Osteocyte (in vitro differentiated cells): ENCODE measurements at regions not wholly inside any gene's neighbourhood (a gene's known extent, or its start where the extent isn't known, plus 50 kb on each side); places are given as distances from the start of the nearest gene placed in this dataset.
A peak's percentile ranks its signal among the peaks of the same experiment; 100 is the strongest.

Experiments used
- DNase-seq: peaks from one replicate; pipeline ENCODE4 v3.0.0; 2021; ENCODE audit warnings: mixed read lengths; ENCODE audit not compliant: unreplicated experiment; ENCODE audit errors: extremely low spot score
- H3K27ac Mint-ChIP-seq: one replicate; pipeline ENCODE4 v1.8.0; 2021; ENCODE audit warnings: mild to moderate bottlenecking, mixed read lengths; ENCODE audit not compliant: unreplicated experiment
- H3K27me3 Mint-ChIP-seq: one replicate; pipeline ENCODE4 v1.8.0; 2021; ENCODE audit warnings: mixed read lengths; ENCODE audit not compliant: unreplicated experiment
- H3K36me3 Mint-ChIP-seq: one replicate; pipeline ENCODE4 v1.8.0; 2021; ENCODE audit warnings: mixed read lengths; ENCODE audit not compliant: unreplicated experiment
- H3K4me1 Mint-ChIP-seq: one replicate; pipeline ENCODE4 v1.8.0; 2021; ENCODE audit warnings: mixed read lengths; ENCODE audit not compliant: unreplicated experiment
- H3K4me3 Mint-ChIP-seq: one replicate; pipeline ENCODE4 v1.8.0; 2021; ENCODE audit warnings: mild to moderate bottlenecking, moderate library complexity, mixed read lengths; ENCODE audit not compliant: unreplicated experiment
- H3K9me3 Mint-ChIP-seq: one replicate; pipeline ENCODE4 v1.8.0; 2021; ENCODE audit warnings: mixed read lengths; ENCODE audit not compliant: unreplicated experiment
- CTCF ChIP-seq: fragments of 200-600 bp; sonication (generic); IDR thresholded peaks from 2 replicates; pipeline ENCODE4 v1.5.0; 2021; ENCODE audit warnings: antibody characterized with exemption, mild to moderate bottlenecking, moderate library complexity

DNA sequence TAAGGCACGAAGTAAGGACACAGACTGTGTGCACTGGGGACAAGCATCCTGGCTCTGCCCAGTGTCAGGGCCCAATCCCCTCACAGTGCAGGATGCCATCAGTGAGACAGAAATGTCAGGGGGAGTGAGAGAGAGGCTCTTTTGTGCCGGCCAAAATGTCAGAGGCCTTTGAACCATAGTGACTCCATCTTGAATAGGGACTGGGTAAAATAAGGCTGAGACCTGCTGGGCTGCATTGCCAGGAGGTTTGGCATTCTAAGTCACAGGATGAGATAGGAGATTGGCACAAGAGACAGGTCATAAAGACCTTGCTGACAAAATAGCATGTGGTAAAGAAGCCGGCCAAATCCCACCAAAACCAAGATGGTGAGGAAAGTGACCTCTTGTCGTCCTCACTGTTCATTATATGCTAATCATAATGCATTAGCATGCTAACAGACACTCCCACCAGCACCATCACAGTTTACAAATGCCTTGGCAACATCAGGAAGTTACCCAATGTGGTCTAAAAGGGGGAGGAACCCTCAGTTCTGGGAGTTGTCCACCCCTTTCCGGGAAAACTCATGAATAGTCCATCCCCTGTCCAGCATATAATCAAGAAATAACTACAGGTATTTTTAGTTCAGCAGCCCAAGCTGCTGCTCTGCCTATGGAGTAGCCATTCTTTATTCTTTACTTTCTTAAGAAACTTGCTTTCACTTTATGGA is 337.4 kb downstream of the LPIN1 start:
- Mint-ChIP-seq H3K36me3 (no peaks in the 10 kb centered on the region), H3K27me3 (no peaks in the 10 kb centered on the region), H3K4me3 (no peak overlapping the region), H3K9me3 (peaks cover 5% of the 10 kb centered on the region), H3K27ac (no peak overlapping the region), H3K4me1 (peaks cover 18% of the 10 kb centered on the region)
- DNase-seq: peak; percentile 11
- TF ChIP-seq CTCF: no peak

- no peak overlapping the region for H3K27ac Mint-ChIP-seq
- no peak overlapping the region for H3K4me3 Mint-ChIP-seq
- no peaks in the 10 kb centered on the region for H3K27me3 Mint-ChIP-seq
- peaks cover 50% of the 10 kb centered on the region for H3K4me1 Mint-ChIP-seq
- no peak for DNase-seq
- no peak for TF ChIP-seq CTCF
- H3K36me3 Mint-ChIP-seq: no peaks in the 10 kb centered on the region
- peaks cover 5% of the 10 kb centered on the region for H3K9me3 Mint-ChIP-seq
These were observed 340.7 kb downstream of the LPIN1 start for GRCh38 chr2:12087175-12087574.

- H3K4me3 Mint-ChIP-seq: no peak overlapping the region
- TF ChIP-seq CTCF: no peak
- DNase-seq: peak; percentile 13
- peak overlapping the region; percentile 28 for H3K27ac Mint-ChIP-seq
- H3K9me3 Mint-ChIP-seq: peaks cover 5% of the 10 kb centered on the region
- H3K27me3 Mint-ChIP-seq: no peaks in the 10 kb centered on the region
- H3K36me3 Mint-ChIP-seq: no peaks in the 10 kb centered on the region
- H3K4me1 Mint-ChIP-seq: peaks cover 56% of the 10 kb centered on the region
These were observed 341.4 kb downstream of the LPIN1 start for GRCh38 chr2:12087671-12088380.

DNA sequence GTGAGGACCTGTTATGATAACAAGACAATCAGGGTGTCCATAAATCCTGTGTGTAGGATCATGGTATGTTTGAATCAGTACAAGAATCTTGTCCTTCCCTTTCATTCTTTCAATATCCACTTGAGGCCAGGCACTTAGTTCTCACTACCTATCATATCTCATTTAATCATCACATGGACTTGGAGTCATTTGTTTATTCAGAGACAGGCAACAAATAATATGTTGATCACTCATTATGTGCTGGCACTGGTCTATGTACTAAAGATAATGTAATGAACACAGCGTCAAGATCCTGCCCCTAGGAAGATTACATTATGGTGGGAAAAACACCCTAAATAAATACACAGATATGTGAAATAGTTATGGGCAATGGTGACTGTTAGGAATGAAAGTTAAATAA is 342.6 kb downstream of the LPIN1 start:
- no peaks in the 10 kb centered on the region for H3K36me3 Mint-ChIP-seq
- H3K4me1 Mint-ChIP-seq: peaks cover 59% of the 10 kb centered on the region
- no peak overlapping the region for H3K27ac Mint-ChIP-seq
- peaks cover 5% of the 10 kb centered on the region for H3K9me3 Mint-ChIP-seq
- DNase-seq: no peak
- H3K27me3 Mint-ChIP-seq: no peaks in the 10 kb centered on the region
- H3K4me3 Mint-ChIP-seq: no peak overlapping the region
- TF ChIP-seq CTCF: no peak

- Mint-ChIP-seq H3K27ac (peak overlapping the region; percentile 50), H3K27me3 (no peaks in the 10 kb centered on the region), H3K9me3 (peaks cover 5% of the 10 kb centered on the region), H3K36me3 (no peaks in the 10 kb centered on the region), H3K4me3 (no peak overlapping the region), H3K4me1 (peaks cover 63% of the 10 kb centered on the region)
- no peak for DNase-seq
- no peak for TF ChIP-seq CTCF
These were observed 343.1 kb downstream of the LPIN1 start for GRCh38 chr2:12089496-12089895.
